D721Med (cell line): ENCODE measurements at regions not wholly inside any gene's neighbourhood (a gene's known extent, or its start where the extent isn't known, plus 50 kb on each side); places are given as distances from the start of the nearest gene placed in this dataset.
"Not testable (repeated sequence)": the region's sequence is repeated elsewhere in the genome, so short reads cannot be mapped to it uniquely, and the experiment has no call there.

ENCODE experiments used
- DNase-seq: peaks from one replicate; pipeline ENCODE4 v3.0.0; 2011; ENCODE audit warnings: low spot score; ENCODE audit not compliant: insufficient read length
- FAIRE-seq: peaks from 2 replicates; lab custom pipeline; 2011; peaks lifted over from hg19 to GRCh38; lab: Jason Lieb, UNC
- TF ChIP-seq, protein P1 (sequence below): IDR thresholded peaks from 2 replicates; pipeline ENCODE4 v1.5.1; 2012; ENCODE audit warnings: mild to moderate bottlenecking, control low read depth; ENCODE audit not compliant: insufficient read depth; ENCODE audit errors: missing control alignments

DNA sequence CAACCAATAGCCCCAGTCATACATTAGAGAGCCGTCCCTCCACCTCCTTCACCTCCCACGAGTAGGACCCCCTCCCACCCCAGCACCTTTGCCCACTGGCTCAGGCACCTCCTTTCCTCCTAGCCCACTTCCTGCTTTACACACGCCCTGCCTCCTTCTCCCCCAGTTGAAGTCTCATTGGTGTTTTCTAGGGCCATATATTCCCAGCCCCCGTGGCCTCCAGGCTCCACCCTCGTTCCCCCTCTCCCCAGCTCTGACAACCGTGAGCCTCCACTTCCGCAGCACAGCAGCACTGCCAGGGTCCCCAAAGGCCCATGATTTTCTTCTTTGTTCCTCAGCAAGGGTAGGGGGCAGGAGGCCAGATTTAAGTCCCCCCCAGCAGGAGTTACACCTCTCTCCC lies 340.3 kb upstream of the TNRC6C start:
- no peak for FAIRE-seq
- DNase-seq: no peak
- TF ChIP-seq, protein P1, sequence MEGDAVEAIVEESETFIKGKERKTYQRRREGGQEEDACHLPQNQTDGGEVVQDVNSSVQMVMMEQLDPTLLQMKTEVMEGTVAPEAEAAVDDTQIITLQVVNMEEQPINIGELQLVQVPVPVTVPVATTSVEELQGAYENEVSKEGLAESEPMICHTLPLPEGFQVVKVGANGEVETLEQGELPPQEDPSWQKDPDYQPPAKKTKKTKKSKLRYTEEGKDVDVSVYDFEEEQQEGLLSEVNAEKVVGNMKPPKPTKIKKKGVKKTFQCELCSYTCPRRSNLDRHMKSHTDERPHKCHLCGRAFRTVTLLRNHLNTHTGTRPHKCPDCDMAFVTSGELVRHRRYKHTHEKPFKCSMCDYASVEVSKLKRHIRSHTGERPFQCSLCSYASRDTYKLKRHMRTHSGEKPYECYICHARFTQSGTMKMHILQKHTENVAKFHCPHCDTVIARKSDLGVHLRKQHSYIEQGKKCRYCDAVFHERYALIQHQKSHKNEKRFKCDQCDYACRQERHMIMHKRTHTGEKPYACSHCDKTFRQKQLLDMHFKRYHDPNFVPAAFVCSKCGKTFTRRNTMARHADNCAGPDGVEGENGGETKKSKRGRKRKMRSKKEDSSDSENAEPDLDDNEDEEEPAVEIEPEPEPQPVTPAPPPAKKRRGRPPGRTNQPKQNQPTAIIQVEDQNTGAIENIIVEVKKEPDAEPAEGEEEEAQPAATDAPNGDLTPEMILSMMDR: no peak

GRCh38 chr17:77618731-77619130 lies 339.8 kb upstream of the TNRC6C start:
- no peak for FAIRE-seq
- DNase-seq: no peak
- TF ChIP-seq, protein P1: no peak

DNA sequence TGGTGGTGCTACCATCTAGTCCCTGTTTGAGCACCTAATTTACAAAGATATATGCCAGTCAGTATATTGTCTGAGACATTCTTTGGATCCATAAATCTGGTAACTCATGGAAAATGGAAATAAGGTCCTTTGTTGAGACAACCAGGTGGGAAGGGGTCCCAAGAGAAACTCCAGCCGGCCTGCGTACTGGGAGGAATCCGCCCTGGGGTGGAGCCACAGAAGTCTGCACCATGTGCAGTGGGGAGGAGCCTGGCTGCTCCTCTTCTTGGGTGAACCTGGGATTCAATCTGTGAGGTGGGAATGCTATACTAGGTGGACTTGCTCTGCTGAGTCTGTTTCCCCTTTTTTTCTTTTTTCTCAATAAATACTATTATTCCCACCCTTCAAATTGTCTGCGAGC lies 339.2 kb upstream of the TNRC6C start:
- TF ChIP-seq, protein P1: no peak
- FAIRE-seq (no peak), DNase-seq (no peak)

DNA sequence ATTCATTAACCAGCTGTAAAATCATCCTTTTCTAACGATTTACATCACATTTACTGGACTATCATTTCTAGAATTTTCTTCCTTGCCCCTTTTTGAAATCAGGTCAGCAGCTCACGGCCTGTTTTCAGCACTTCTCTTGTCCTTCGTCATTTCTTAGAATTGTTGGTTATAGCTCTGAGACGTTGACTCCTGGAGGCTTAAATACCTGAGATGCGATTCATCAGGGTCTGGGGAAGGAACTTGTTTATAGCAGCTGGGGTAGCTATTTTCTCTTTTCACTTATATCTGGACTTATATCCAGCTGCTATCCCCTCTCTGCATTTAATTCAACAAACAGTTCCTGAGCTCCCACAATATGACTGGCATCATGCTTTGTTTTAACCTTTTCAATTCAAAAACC lies 338.7 kb upstream of the TNRC6C start:
- FAIRE-seq (no peak), DNase-seq (no peak)
- TF ChIP-seq, protein P1: no peak

DNA sequence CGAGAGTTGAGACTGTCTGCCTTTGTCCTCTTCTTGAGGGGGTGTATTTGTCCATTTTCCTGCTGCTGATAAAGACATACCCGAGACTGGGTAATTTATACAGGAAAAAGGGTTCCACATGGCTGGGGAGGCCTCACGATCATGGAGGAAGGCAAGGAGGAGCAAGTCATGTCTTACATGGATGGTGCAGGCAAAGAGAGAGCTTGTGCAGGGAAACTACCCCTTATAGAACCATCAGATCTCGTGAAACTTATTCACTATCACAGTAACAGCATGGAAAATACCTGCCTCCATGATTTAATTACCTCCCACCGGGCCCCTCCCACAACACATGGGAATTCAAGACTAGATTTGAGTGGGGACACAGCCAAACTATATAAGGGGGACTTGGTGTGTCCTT lies 338.2 kb upstream of the TNRC6C start:
- no peak for FAIRE-seq
- no peak for DNase-seq
- TF ChIP-seq, protein P1: no peak

DNA sequence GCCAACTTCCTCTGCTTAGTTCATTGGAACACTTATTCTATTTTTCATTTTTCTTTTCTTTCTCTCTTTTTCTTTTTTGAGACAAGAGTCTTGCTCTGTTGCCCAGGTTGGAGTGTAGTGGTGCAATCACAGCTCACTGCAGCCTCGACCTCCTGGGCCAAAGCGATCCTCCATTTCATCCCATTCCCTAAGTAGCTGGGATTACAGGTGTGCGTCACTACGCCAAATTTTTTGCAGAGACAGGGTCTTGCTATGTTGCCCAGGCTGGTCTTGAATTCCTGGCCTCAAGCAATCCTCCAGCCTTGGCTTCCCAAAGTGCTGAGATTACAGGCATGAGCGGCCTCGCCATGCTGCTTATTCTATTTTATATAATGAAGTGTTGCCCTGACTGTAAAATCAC lies 336.4 kb upstream of the TNRC6C start:
- not testable (repeated sequence) for DNase-seq, FAIRE-seq

GRCh38 chr17:77622647-77623046 lies 335.9 kb upstream of the TNRC6C start:
- FAIRE-seq (no peak), DNase-seq (no peak)
- TF ChIP-seq, protein P1: no peak

DNA sequence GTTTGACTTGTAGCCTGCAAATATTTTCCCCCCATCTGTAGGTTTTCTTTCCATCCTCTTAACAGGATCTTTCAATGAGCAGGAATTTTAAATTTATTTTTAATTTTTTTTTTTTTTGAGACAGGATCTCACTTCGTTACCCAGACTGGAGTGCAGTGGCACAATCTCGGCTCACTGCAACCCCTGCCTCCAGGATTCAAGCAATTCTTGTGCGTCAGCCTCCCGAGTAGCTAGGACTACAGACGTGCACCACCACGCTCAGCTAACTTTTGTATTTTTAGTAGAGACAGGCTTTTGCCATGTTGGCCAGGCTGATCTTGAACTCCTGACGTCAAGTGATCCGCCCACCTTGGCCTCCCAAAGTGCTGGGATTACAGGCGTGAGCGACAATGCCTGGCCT lies 335.2 kb upstream of the TNRC6C start:
- not testable (repeated sequence) for FAIRE-seq

More for the DNA sequence above, 335.2 kb upstream of the TNRC6C start:
- DNase-seq: not testable (repeated sequence)
